Lower lobe of right lung (tissue), 2 donors: ENCODE measurements at regions not wholly inside any gene's neighbourhood (a gene's known extent, or its start where the extent isn't known, plus 50 kb on each side); places are given as distances from the start of the nearest gene placed in this dataset.
"Not testable (repeated sequence)": the region's sequence is repeated elsewhere in the genome, so short reads cannot be mapped to it uniquely, and the experiment has no call there.

Experiments
- ATAC-seq, 2 donors: fragments of 200-7000 bp; cut with Tn5 transposase; one replicate each; pipeline ENCODE4 v1.9.1; 2020 to 2022; ENCODE audit warnings: mild to moderate bottlenecking in 2 of 2, moderate library complexity in 2 of 2
- DNase-seq: peaks from one replicate; pipeline ENCODE4 v3.0.0-alpha.2; 2020
- H3K27ac ChIP-seq: fragments of 200-600 bp; one replicate; pipeline ENCODE4 v1.8.0; 2022
- H3K27me3 ChIP-seq: fragments of 200-600 bp; one replicate; pipeline ENCODE4 v1.8.0; 2022; ENCODE audit warnings: low read depth
- H3K36me3 ChIP-seq: fragments of 200-600 bp; one replicate; pipeline ENCODE4 v1.8.0; 2022; ENCODE audit warnings: mild to moderate bottlenecking
- H3K4me1 ChIP-seq: fragments of 200-600 bp; one replicate; pipeline ENCODE4 v1.8.0; 2022
- H3K4me3 ChIP-seq: fragments of 200-600 bp; one replicate; pipeline ENCODE4 v1.8.0; 2022; ENCODE audit warnings: mild to moderate bottlenecking
- H3K9me3 ChIP-seq: fragments of 200-600 bp; one replicate; pipeline ENCODE4 v1.8.0; 2022
- CTCF ChIP-seq: fragments of 200-600 bp; IDR thresholded peaks from one replicate; pipeline ENCODE4 v1.8.0; 2022; ENCODE audit warnings: antibody characterized with exemption, mild to moderate bottlenecking
- intact Hi-C: fragments of 100-400 bp; cut with DNase I; formaldehyde crosslinking; loops from one replicate; pipeline ENCODE4 v1.11.0; 2022
- donor health status: DM: no; HTN: yes; CAD: no; lungs with severe emphysema.

- TF ChIP-seq CTCF: no peak
- H3K9me3 ChIP-seq: no peaks in the 10 kb centered on the region
- ATAC-seq (no peak), DNase-seq (no peak)
- no peak overlapping the region for H3K4me3 ChIP-seq
- no peaks in the 10 kb centered on the region for H3K36me3 ChIP-seq
- H3K27me3 ChIP-seq: no peaks in the 10 kb centered on the region
- H3K4me1 ChIP-seq: no peaks in the 10 kb centered on the region
- intact Hi-C loops: no loop called here
- H3K27ac ChIP-seq: no peak overlapping the region
Measured at GRCh38 chrX:98191003-98191402, 1307.3 kb downstream of the RPA4 start.

- TF ChIP-seq CTCF: no peak
- Histone ChIP-seq H3K27me3 (no peaks in the 10 kb centered on the region), H3K27ac (no peak overlapping the region), H3K9me3 (no peaks in the 10 kb centered on the region), H3K4me1 (no peaks in the 10 kb centered on the region), H3K4me3 (no peak overlapping the region), H3K36me3 (no peaks in the 10 kb centered on the region)
- intact Hi-C loops: no loop called here
- DNase-seq: no peak
- ATAC-seq: no peak
Measured at GRCh38 chrX:98194036-98194435, 1310.3 kb downstream of the RPA4 start.

- no peaks in the 10 kb centered on the region for H3K9me3 ChIP-seq
- no peak for TF ChIP-seq CTCF
- no peak overlapping the region for H3K27ac ChIP-seq
- H3K4me3 ChIP-seq: no peak overlapping the region
- H3K4me1 ChIP-seq: no peaks in the 10 kb centered on the region
- no peaks in the 10 kb centered on the region for H3K36me3 ChIP-seq
- no peak for DNase-seq
- ATAC-seq: no peak
- no peaks in the 10 kb centered on the region for H3K27me3 ChIP-seq
- intact Hi-C loops: no loop called here
Measured at GRCh38 chrX:98203800-98204199, 1320.1 kb downstream of the RPA4 start.

- DNase-seq: no peak
- Histone ChIP-seq H3K9me3 (no peaks in the 10 kb centered on the region), H3K36me3 (no peaks in the 10 kb centered on the region), H3K27me3 (no peaks in the 10 kb centered on the region), H3K27ac (no peak overlapping the region), H3K4me3 (no peak overlapping the region), H3K4me1 (no peaks in the 10 kb centered on the region)
- intact Hi-C loops: no loop called here
- no peak for TF ChIP-seq CTCF
- no peak for ATAC-seq
Measured at GRCh38 chrX:98207947-98208346, 1324.2 kb downstream of the RPA4 start.

GRCh38 chrX:98231003-98231402 is 1347.3 kb downstream of the RPA4 start:
- DNase-seq: no peak
- TF ChIP-seq CTCF: no peak
- no peak for ATAC-seq

GRCh38 chrX:98240061-98240460 is 1356.4 kb downstream of the RPA4 start:
- H3K4me3 ChIP-seq, H3K36me3 ChIP-seq, DNase-seq, intact Hi-C loops, H3K9me3 ChIP-seq, H3K4me1 ChIP-seq, H3K27ac ChIP-seq, ATAC-seq, H3K27me3 ChIP-seq: not testable (repeated sequence)

More at GRCh38 chrX:98231003-98231402, 1347.3 kb downstream of the RPA4 start:
- Histone ChIP-seq H3K4me1 (no peaks in the 10 kb centered on the region), H3K27ac (no peak overlapping the region), H3K4me3 (no peak overlapping the region), H3K9me3 (no peaks in the 10 kb centered on the region), H3K27me3 (no peaks in the 10 kb centered on the region), H3K36me3 (no peaks in the 10 kb centered on the region)
- intact Hi-C loops: no loop called here
